Spleen (tissue), 7 donors: ENCODE measurements at regions not wholly inside any gene's neighbourhood (a gene's known extent, or its start where the extent isn't known, plus 50 kb on each side); places are given as distances from the start of the nearest gene placed in this dataset.
"Not testable (repeated sequence)": the region's sequence is repeated elsewhere in the genome, so short reads cannot be mapped to it uniquely, and the experiment has no call there.

ENCODE experiments used
- POLR2AphosphoS5 ChIP-seq, 3 donors: sonication (generic); formaldehyde crosslinking; IDR thresholded peaks; one replicate each; pipeline ENCODE4 v1.5.1; 2017; ENCODE audit warnings: antibody characterized with exemption in 3 of 3
- TF ChIP-seq, protein P1 (sequence below), 11 experiments: fragments of 200-600 bp in 7 of 11; fragments of 450-650 bp in 4 of 11; sonication (generic) in 4 of 11; IDR thresholded peaks in 8 of 11; conservative IDR thresholded peaks in 3 of 11; 1 replicate in 7 of 11; 2 replicates in 4 of 11; pipeline versions ENCODE4 v1.4.0 to v1.8.0; 2016 to 2021; ENCODE audit warnings: antibody characterized with exemption in 11 of 11, inconsistent platforms in 4 of 11, mild to moderate bottlenecking in 1 of 11
- donor health status: DM: no; HTN: no; CAD: no; lungs with moderate emphysema.
- donor health status: DM: no; HTN: no; CAD: no.
- donor health status: DM: no; HTN: no; CAD: no.

DNA sequence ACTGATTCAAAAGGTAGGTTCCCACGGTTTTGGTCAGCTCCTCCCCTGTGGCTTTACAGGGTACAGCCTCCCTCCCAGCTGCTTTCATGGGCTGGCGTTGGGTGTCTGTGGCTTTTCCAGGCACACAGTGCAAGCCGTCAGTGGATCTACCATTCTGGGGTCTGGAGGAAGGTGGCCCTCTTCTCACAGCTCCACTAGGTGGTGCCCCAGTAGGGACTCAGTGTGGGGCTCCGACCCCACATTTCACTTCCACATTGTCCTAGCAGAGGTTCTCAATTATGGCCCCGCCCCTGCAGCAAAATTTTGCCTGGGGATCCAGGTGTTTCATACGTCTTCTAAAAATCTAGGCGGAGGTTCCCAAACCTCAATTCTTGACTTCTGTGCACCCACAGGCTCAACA is 324.6 kb upstream of the PHF14 start:
- not testable (repeated sequence) for TF ChIP-seq POLR2AphosphoS5 (IDR thresholded peaks at IDR 0.05)
- TF ChIP-seq, protein P1, sequence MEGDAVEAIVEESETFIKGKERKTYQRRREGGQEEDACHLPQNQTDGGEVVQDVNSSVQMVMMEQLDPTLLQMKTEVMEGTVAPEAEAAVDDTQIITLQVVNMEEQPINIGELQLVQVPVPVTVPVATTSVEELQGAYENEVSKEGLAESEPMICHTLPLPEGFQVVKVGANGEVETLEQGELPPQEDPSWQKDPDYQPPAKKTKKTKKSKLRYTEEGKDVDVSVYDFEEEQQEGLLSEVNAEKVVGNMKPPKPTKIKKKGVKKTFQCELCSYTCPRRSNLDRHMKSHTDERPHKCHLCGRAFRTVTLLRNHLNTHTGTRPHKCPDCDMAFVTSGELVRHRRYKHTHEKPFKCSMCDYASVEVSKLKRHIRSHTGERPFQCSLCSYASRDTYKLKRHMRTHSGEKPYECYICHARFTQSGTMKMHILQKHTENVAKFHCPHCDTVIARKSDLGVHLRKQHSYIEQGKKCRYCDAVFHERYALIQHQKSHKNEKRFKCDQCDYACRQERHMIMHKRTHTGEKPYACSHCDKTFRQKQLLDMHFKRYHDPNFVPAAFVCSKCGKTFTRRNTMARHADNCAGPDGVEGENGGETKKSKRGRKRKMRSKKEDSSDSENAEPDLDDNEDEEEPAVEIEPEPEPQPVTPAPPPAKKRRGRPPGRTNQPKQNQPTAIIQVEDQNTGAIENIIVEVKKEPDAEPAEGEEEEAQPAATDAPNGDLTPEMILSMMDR (IDR thresholded peaks at IDR 0.05 in 8 of 11, conservative IDR thresholded peaks at IDR 0.05 in 3 of 11): not testable (repeated sequence)
